GM21619 (cell line): ENCODE measurements at regions not wholly inside any gene's neighbourhood (a gene's known extent, or its start where the extent isn't known, plus 50 kb on each side); places are given as distances from the start of the nearest gene placed in this dataset.
"Not testable (repeated sequence)": the region's sequence is repeated elsewhere in the genome, so short reads cannot be mapped to it uniquely, and the experiment has no call there.

Experiments used
- ATAC-seq: cut with Tn5 transposase; IDR thresholded peaks from one replicate; pipeline ENCODE4 v1.9.1; 2021; ENCODE audit not compliant: unreplicated experiment

DNA sequence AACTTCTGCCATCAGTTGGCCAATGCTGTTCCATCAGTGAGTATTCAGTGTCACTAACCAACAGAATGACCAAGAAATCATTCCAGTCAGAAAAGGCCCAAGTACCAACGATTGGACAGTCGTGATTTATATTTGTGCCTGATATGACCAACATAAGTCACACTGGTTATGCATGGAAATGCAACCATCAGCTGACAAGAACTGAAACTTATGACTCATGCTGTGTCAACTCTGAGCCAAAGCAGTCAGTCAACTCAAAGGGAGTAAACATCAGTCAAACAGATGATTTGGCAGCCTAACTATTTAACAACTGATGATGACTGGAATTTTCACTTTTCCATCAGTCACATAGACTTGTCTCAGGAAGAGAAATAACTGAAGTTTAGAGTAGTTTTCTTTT, 142.4 kb downstream of the ANXA2 start:
- ATAC-seq: peak; percentile 97

DNA sequence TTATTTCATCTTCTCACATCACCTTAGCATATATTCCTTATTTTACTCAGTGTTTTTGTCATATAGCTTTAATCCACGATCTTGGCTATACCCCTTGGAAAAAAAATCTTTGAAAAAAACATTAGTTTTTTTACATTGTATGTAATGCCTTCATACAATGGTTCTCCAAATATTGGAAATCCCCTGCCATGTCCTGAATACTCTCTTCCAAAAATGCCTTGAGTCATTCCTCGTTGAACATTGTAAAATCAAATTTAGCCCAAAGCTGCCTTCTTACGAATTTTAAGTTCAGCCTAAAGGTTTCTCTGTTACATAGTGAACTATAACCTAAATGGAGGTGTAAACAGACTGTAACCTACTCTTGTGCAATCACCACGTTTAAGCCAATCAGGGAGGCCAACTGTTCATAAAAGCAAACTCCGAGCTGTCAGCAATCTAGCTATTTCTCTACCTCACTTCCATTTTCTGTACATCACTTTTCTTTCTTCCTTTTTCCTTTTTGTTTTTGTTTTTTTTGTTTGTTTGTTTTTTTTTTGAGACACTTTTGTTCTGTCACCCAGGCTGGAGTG, 140.1 kb downstream of the ANXA2 start:
- ATAC-seq: no peak

- no peak for ATAC-seq
Observed at GRCh38 chr15:60259469-60259868, 138.3 kb downstream of the ANXA2 start.

DNA sequence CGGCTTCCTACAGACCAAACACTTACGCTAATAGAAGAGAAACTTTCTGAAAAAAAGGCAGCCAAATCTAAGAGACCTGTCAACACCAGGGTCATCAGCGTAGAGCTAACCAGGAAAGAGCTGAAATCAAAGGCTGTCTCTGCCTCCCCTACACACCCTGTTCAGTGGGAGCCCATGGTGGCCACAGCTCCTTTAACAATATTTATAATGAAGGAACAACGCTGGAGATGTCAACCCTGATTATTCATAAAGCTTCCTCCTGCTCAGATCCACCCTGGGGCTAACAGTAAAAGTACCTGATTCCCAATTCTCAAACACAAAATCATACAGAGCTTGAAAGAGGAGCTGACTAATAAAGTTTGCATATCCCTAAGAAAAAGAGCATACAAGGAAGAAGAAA, 133.7 kb downstream of the ANXA2 start:
- no peak for ATAC-seq

DNA sequence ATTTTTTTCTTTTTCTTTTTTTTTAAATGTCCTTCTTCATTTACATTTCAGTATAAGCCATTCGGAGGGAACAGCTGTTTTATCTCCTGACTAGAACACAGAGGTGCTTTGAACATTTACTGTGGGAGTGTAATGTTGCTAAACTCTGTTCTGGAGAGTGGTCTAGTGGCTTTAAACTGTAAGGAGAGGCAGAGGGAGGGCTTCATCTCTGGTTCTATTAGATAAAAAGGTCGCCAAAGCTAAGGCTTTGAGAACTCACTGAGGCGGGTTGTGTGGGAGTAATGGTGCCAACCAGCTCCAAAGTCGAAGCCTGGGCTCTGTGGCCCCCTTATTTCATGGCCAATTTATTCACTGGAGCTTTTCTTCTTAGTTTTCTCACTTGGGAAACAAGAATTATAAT, 133.2 kb downstream of the ANXA2 start:
- no peak for ATAC-seq

DNA sequence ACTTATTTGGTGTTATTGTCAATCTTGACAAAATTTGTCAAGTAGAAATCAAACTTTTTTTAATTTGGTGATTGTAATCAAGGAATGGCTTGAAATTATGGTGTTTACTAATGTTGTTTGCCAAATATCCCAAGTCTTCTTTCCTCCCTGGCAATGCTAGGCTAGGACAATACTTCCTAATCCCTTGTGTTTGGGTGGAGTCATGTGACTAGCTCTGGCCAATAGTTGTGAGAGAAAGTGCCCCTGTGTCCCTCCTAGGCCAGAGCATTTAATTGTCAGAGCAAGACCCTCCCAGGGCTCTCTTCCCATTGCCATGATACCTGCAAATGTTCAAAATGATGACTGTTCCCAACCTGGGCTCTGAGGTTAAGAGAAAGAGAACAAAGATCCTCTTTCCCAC, 132.7 kb downstream of the ANXA2 start:
- ATAC-seq: no peak

- no peak for ATAC-seq
Observed at GRCh38 chr15:60272623-60273022, 125.2 kb downstream of the ANXA2 start.

- no peak for ATAC-seq
Observed at GRCh38 chr15:60275624-60276023, 122.2 kb downstream of the ANXA2 start.

GRCh38 chr15:60278879-60279278, 118.9 kb downstream of the ANXA2 start:
- ATAC-seq: no peak

GRCh38 chr15:60280259-60280658, 117.5 kb downstream of the ANXA2 start:
- no peak for ATAC-seq

GRCh38 chr15:60283936-60284335, 113.8 kb downstream of the ANXA2 start:
- no peak for ATAC-seq

- ATAC-seq: not testable (repeated sequence)
Observed at GRCh38 chr15:60295901-60296300, 101.9 kb downstream of the ANXA2 start.

DNA sequence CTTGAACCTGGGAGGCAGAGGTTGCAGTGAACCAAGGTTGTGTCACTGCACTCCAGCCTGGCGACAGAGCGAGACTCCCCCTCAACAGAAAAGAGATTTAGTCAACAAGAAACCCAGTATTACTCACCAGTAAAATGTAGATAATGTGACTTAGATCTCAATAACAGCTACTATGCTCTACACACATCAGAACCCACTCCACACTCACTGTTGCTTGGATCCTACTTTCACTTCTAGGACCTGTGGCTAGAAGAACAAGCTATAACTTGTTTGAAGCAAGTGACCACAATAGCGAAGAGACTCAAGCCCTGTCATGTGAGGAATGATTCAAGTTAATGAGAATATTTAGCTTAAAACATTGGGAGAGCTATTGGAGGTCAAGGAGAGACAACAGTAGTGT, 100.7 kb downstream of the ANXA2 start:
- no peak for ATAC-seq
